H9 (cell line): ENCODE measurements at regions not wholly inside any gene's neighbourhood (a gene's known extent, or its start where the extent isn't known, plus 50 kb on each side); places are given as distances from the start of the nearest gene placed in this dataset.

ENCODE experiments used
- DNase-seq: peaks from one replicate; pipeline ENCODE4 v3.0.0-alpha.2; 2017
- H2AFZ ChIP-seq: one replicate; pipeline ENCODE4 v1.6.1; 2013; ENCODE audit warnings: mild to moderate bottlenecking, low read length, control low read depth, moderate library complexity
- H2AK5ac ChIP-seq: 2 replicates; pipeline ENCODE4 v1.6.1; 2013; ENCODE audit warnings: low read length, control low read depth, mixed read lengths; ENCODE audit not compliant: insufficient read length
- H2BK120ac ChIP-seq: one replicate; pipeline ENCODE4 v1.6.1; 2013; ENCODE audit warnings: low read depth, mild to moderate bottlenecking, low read length, control low read depth, inconsistent platforms; ENCODE audit not compliant: poor library complexity, severe bottlenecking
- H2BK12ac ChIP-seq: 2 replicates; pipeline ENCODE4 v1.6.1; 2013; ENCODE audit warnings: low read length, control low read depth, mixed read lengths, low read depth; ENCODE audit not compliant: insufficient read length
- H2BK15ac ChIP-seq: 2 replicates; pipeline ENCODE4 v1.6.1; 2013; ENCODE audit warnings: low read depth, low read length, control low read depth
- H2BK20ac ChIP-seq: one replicate; pipeline ENCODE4 v1.6.1; 2013; ENCODE audit warnings: low read depth, mild to moderate bottlenecking, low read length, control low read depth, inconsistent platforms; ENCODE audit not compliant: poor library complexity, severe bottlenecking
- H2BK5ac ChIP-seq: 2 replicates; pipeline ENCODE4 v1.6.1; 2013; ENCODE audit warnings: low read length, control low read depth, mixed read lengths; ENCODE audit not compliant: insufficient read length
- H3K14ac ChIP-seq: 2 replicates; pipeline ENCODE4 v1.6.1; 2013; ENCODE audit warnings: low read length, control low read depth; ENCODE audit not compliant: insufficient read depth
- H3K18ac ChIP-seq: 2 replicates; pipeline ENCODE4 v1.6.1; 2013; ENCODE audit warnings: low read depth, mild to moderate bottlenecking, mixed read lengths, low read length, control low read depth; ENCODE audit not compliant: insufficient read length
- H3K23ac ChIP-seq: 2 replicates; pipeline ENCODE4 v1.6.1; 2013; ENCODE audit warnings: low read length, control low read depth, mixed read lengths, low read depth; ENCODE audit not compliant: insufficient read length
- H3K23me2 ChIP-seq: 2 replicates; pipeline ENCODE4 v1.6.1; 2013; ENCODE audit warnings: low read depth, mild to moderate bottlenecking, mixed read lengths, low read length, control low read depth; ENCODE audit not compliant: insufficient read length, poor library complexity, severe bottlenecking
- H3K27ac ChIP-seq: 2 replicates; pipeline ENCODE4 v1.5.1; 2013; ENCODE audit warnings: low read length, control low read depth, mixed read lengths, low read depth; ENCODE audit not compliant: insufficient read length
- H3K27me3 ChIP-seq: 2 replicates; pipeline ENCODE4 v1.6.1; 2013; ENCODE audit warnings: low read length, control low read depth, inconsistent platforms; ENCODE audit not compliant: insufficient read depth
- H3K4ac ChIP-seq: 2 replicates; pipeline ENCODE4 v1.6.1; 2013; ENCODE audit warnings: low read depth, mild to moderate bottlenecking, control low read depth, inconsistent platforms, low read length, moderate library complexity
- H3K4me1 ChIP-seq: 2 replicates; pipeline ENCODE4 v1.6.1; 2013; ENCODE audit warnings: low read length, control low read depth, inconsistent platforms; ENCODE audit not compliant: insufficient read depth
- H3K4me2 ChIP-seq: 2 replicates; pipeline ENCODE4 v1.6.1; 2013; ENCODE audit warnings: low read length, control low read depth, mixed read lengths; ENCODE audit not compliant: insufficient read length, insufficient read depth
- H3K56ac ChIP-seq: 2 replicates; pipeline ENCODE4 v1.6.1; 2013; ENCODE audit warnings: low read depth, mild to moderate bottlenecking, mixed read lengths, low read length, control low read depth; ENCODE audit not compliant: insufficient read length
- H3K79me1 ChIP-seq: 2 replicates; pipeline ENCODE4 v1.6.1; 2013; ENCODE audit warnings: low read depth, mild to moderate bottlenecking, moderate library complexity, low read length, control low read depth, inconsistent platforms; ENCODE audit not compliant: insufficient read depth, poor library complexity, severe bottlenecking
- H3K79me2 ChIP-seq: 2 replicates; pipeline ENCODE4 v1.6.1; 2013; ENCODE audit warnings: low read length, control low read depth, inconsistent platforms; ENCODE audit not compliant: insufficient read depth
- H3K9ac ChIP-seq: 2 replicates; pipeline ENCODE4 v1.6.1; 2013; ENCODE audit warnings: low read length, control low read depth, mixed read lengths; ENCODE audit not compliant: insufficient read length; ENCODE audit errors: extremely low read depth
- H3K9me3 ChIP-seq: one replicate; pipeline ENCODE4 v1.6.1; 2013; ENCODE audit warnings: low read depth, low read length, inconsistent platforms; ENCODE audit not compliant: control insufficient read depth
- H3T11ph ChIP-seq: one replicate; pipeline ENCODE4 v1.6.1; 2013; ENCODE audit warnings: mild to moderate bottlenecking, low read length, control low read depth, inconsistent platforms
- H4K20me1 ChIP-seq: one replicate; pipeline ENCODE4 v1.6.1; 2013; ENCODE audit not compliant: control insufficient read depth, insufficient read length, insufficient read depth
- H4K5ac ChIP-seq: 2 replicates; pipeline ENCODE4 v1.6.1; 2013; ENCODE audit warnings: low read depth, mild to moderate bottlenecking, mixed read lengths, low read length, control low read depth; ENCODE audit not compliant: insufficient read length
- H4K8ac ChIP-seq: replicated peaks from 2 replicates; pipeline ENCODE4 v1.6.1; 2013; ENCODE audit warnings: low read length, control low read depth, mixed read lengths, low read depth; ENCODE audit not compliant: insufficient read length
- H4K91ac ChIP-seq: 2 replicates; pipeline ENCODE4 v1.6.1; 2013; ENCODE audit warnings: low read depth, mild to moderate bottlenecking, moderate library complexity, mixed read lengths, low read length, control low read depth; ENCODE audit not compliant: insufficient read length
- H3K27ac Mint-ChIP-seq, 3 experiments: 2 replicates in 2 of 3; 3 replicates in 1 of 3; pipeline ENCODE4 v1.8.0; 2020 to 2021; ENCODE audit warnings: mixed read lengths in 3 of 3, mild to moderate bottlenecking in 1 of 3, moderate library complexity in 1 of 3
- H3K27me3 Mint-ChIP-seq: 2 replicates; pipeline ENCODE4 v1.8.0; 2021; ENCODE audit warnings: low read depth, mild to moderate bottlenecking, moderate library complexity, mixed read lengths
- H3K36me3 Mint-ChIP-seq, 3 experiments: 2 replicates in 2 of 3; 3 replicates in 1 of 3; pipeline ENCODE4 v1.8.0; 2020 to 2021; ENCODE audit warnings: low read depth in 3 of 3, mixed read lengths in 3 of 3; ENCODE audit not compliant: insufficient read depth in 1 of 3
- H3K4me1 Mint-ChIP-seq, 2 experiments: 2 replicates each; pipeline ENCODE4 v1.8.0; 2020; ENCODE audit warnings: mixed read lengths in 2 of 2
- H3K4me3 Mint-ChIP-seq, 2 experiments: 2 replicates in 1 of 2; 3 replicates in 1 of 2; pipeline ENCODE4 v1.8.0; 2020 to 2021; ENCODE audit warnings: mild to moderate bottlenecking in 2 of 2, mixed read lengths in 2 of 2, moderate library complexity in 1 of 2
- H3K9me3 Mint-ChIP-seq, 2 experiments: 2 replicates in 1 of 2; 3 replicates in 1 of 2; pipeline ENCODE4 v1.8.0; 2020; ENCODE audit warnings: mild to moderate bottlenecking in 2 of 2, mixed read lengths in 2 of 2, moderate library complexity in 1 of 2
- CTCF ChIP-seq: fragments of 200-600 bp; sonication (generic); conservative IDR thresholded peaks from 3 replicates; pipeline ENCODE4 v1.8.0; 2021; ENCODE audit warnings: antibody characterized with exemption, mild to moderate bottlenecking
- WGBS: extraction: QIAGEN DNeasy Blood & Tissue Kit; methylation state at CpG from one replicate; pipeline ENCODE4 v1.1.7; 2013; ENCODE audit warnings: missing lambda C conversion rate, low lambda C conversion rate, mixed read lengths; ENCODE audit not compliant: insufficient read length; ENCODE audit errors: extremely low coverage; 5-methylcytosine and 5-hydroxymethylcytosine counted together

GRCh38 chr1:219517031-219517430, 95.9 kb downstream of the ZC3H11B start:
- H4K5ac ChIP-seq, result no peak overlapping the region
- no peaks in the 10 kb centered on the region for H3K4me1 ChIP-seq
- no peak overlapping the region for H2BK5ac ChIP-seq
- no peak overlapping the region for H2BK15ac ChIP-seq
- no peak overlapping the region for H3K4me2 ChIP-seq
- H4K20me1 ChIP-seq, result no peaks in the 10 kb centered on the region
- no peaks in the 10 kb centered on the region for H3K9me3 ChIP-seq
- H3K27ac Mint-ChIP-seq, result no peak overlapping the region
- no peaks in the 10 kb centered on the region for H3K9me3 Mint-ChIP-seq
- no peak overlapping the region for H3T11ph ChIP-seq
- no peaks in the 10 kb centered on the region for H3K79me1 ChIP-seq
- no peaks in the 10 kb centered on the region for H3K27me3 ChIP-seq
- peak; percentile 29 for DNase-seq
- no peak overlapping the region for H4K8ac ChIP-seq
- no peak overlapping the region for H3K18ac ChIP-seq
- no peak overlapping the region for H3K4ac ChIP-seq
- H3K4me3 Mint-ChIP-seq, result no peak overlapping the region
- H4K91ac ChIP-seq, result no peak overlapping the region
- H3K23ac ChIP-seq, result no peak overlapping the region
- H2AFZ ChIP-seq, result no peak overlapping the region
- H3K36me3 Mint-ChIP-seq, result no peaks in the 10 kb centered on the region
- H3K9ac ChIP-seq, result no peak overlapping the region
- H3K79me2 ChIP-seq, result no peaks in the 10 kb centered on the region
- no peak overlapping the region for H3K14ac ChIP-seq
- H3K27ac ChIP-seq, result no peak overlapping the region
- WGBS, result no CpG with 5 or more reads among the region's 3 CpGs
- no peak overlapping the region for H2BK120ac ChIP-seq
- no peaks in the 10 kb centered on the region for H3K23me2 ChIP-seq
- no peak overlapping the region for H2AK5ac ChIP-seq
- H3K56ac ChIP-seq, result no peak overlapping the region
- H3K4me1 Mint-ChIP-seq, result peaks cover 0 to 4% of the 10 kb centered on the region in 2 experiments; a peak in 2 of 4 replicates
- no peaks in the 10 kb centered on the region for H3K27me3 Mint-ChIP-seq
- no peak overlapping the region for H2BK20ac ChIP-seq
- H2BK12ac ChIP-seq, result no peak overlapping the region
- no peak for TF ChIP-seq CTCF
